H1 (cell line): ENCODE measurements at regions not wholly inside any gene's neighbourhood (a gene's known extent, or its start where the extent isn't known, plus 50 kb on each side); places are given as distances from the start of the nearest gene placed in this dataset.

Experiments
- CTCF ChIA-PET: fragments of 300-600 bp; sonication (Branson Sonifier 250); formaldehyde crosslinking; loops from one replicate; lab custom pipeline; 2021; ENCODE audit not compliant: partially characterized antibody; lab: Charles Lee
- POLR2A ChIA-PET: fragments of 300-600 bp; sonication (Branson Sonifier 250); formaldehyde crosslinking; loops from one replicate; lab custom pipeline; 2021; ENCODE audit warnings: inconsistent platforms; ENCODE audit not compliant: partially characterized antibody; lab: Charles Lee
- DNase-seq, 2 experiments: peaks; one replicate each; pipeline versions ENCODE4 v3.0.0 to v3.0.0-alpha.2; 2010 to 2022; ENCODE audit warnings: low spot score in 2 of 2, low read depth in 1 of 2, mixed read lengths in 1 of 2
- FAIRE-seq: peaks from 2 replicates; lab custom pipeline; 2011; peaks lifted over from hg19 to GRCh38; lab: Jason Lieb, UNC
- H2AFZ ChIP-seq: 2 replicates; pipeline ENCODE4 v1.8.1; 2012; ENCODE audit warnings: low read length, inconsistent platforms
- H2AK5ac ChIP-seq: 2 replicates; pipeline ENCODE4 v1.6.1; 2013; ENCODE audit warnings: low read depth, low read length
- H2BK120ac ChIP-seq: replicated peaks from 2 replicates; pipeline ENCODE3; 2013; ENCODE audit warnings: low read depth, low read length, inconsistent platforms
- H2BK12ac ChIP-seq: 2 replicates; pipeline ENCODE4 v1.6.1; 2013; ENCODE audit warnings: low read depth, low read length
- H2BK15ac ChIP-seq: 2 replicates; pipeline ENCODE4 v1.6.1; 2013; ENCODE audit warnings: low read length
- H2BK20ac ChIP-seq: 2 replicates; pipeline ENCODE4 v1.6.1; 2013; ENCODE audit warnings: low read length
- H2BK5ac ChIP-seq: 2 replicates; pipeline ENCODE4 v1.6.1; 2013; ENCODE audit warnings: low read depth, low read length
- H3K14ac ChIP-seq: 2 replicates; pipeline ENCODE4 v1.6.1; 2013; ENCODE audit warnings: inconsistent platforms; ENCODE audit not compliant: insufficient read length
- H3K18ac ChIP-seq: 2 replicates; pipeline ENCODE4 v1.6.1; 2013; ENCODE audit warnings: low read length; ENCODE audit errors: extremely low read depth
- H3K23ac ChIP-seq: 2 replicates; pipeline ENCODE4 v1.6.1; 2013; ENCODE audit warnings: inconsistent platforms; ENCODE audit not compliant: insufficient read length
- H3K23me2 ChIP-seq: 2 replicates; pipeline ENCODE4 v1.6.1; 2013; ENCODE audit warnings: low read depth, low read length
- H3K27ac ChIP-seq: 2 replicates; pipeline ENCODE4 v1.6.1; 2011; ENCODE audit warnings: low read depth, low read length, inconsistent platforms
- H3K27me3 ChIP-seq, 4 experiments: replicated peaks in 1 of 4; 1 replicate in 1 of 4; 2 replicates in 3 of 4; pipeline versions ENCODE4 v1.6.1 to v1.8.1; 2011 to 2013; ENCODE audit warnings: low read length in 3 of 4, mild to moderate bottlenecking in 3 of 4, inconsistent platforms in 2 of 4, mixed read lengths in 2 of 4, moderate library complexity in 1 of 4; ENCODE audit not compliant: control insufficient read depth in 3 of 4, insufficient read depth in 3 of 4; ENCODE audit errors: extremely low read depth in 1 of 4
- H3K36me3 ChIP-seq, 4 experiments: 2 replicates each; pipeline versions ENCODE4 v1.6.1 to v1.8.1; 2011 to 2013; ENCODE audit warnings: mild to moderate bottlenecking in 4 of 4, low read length in 3 of 4, moderate library complexity in 2 of 4, control low read depth in 1 of 4, inconsistent platforms in 1 of 4; ENCODE audit not compliant: insufficient read depth in 4 of 4, control insufficient read depth in 2 of 4
- H3K4ac ChIP-seq: replicated peaks from 2 replicates; pipeline ENCODE3; 2013; ENCODE audit warnings: low read length, low read depth, mixed read lengths, inconsistent platforms; ENCODE audit not compliant: insufficient read length
- H3K4me1 ChIP-seq, 4 experiments: replicated peaks in 1 of 4; 1 replicate in 1 of 4; 2 replicates in 3 of 4; pipeline versions ENCODE4 v1.6.1 to v1.8.1; 2011 to 2013; ENCODE audit warnings: low read length in 3 of 4, inconsistent platforms in 2 of 4, mixed read lengths in 1 of 4; ENCODE audit not compliant: insufficient read depth in 4 of 4, control insufficient read depth in 3 of 4
- H3K4me2 ChIP-seq, 2 experiments: 2 replicates each; pipeline versions ENCODE4 v1.6.1 to v1.8.1; 2011 to 2013; ENCODE audit warnings: low read depth in 2 of 2, low read length in 2 of 2, control low read depth in 1 of 2, inconsistent platforms in 1 of 2, mild to moderate bottlenecking in 1 of 2; ENCODE audit not compliant: insufficient read depth in 1 of 2
- H3K4me3 ChIP-seq, 4 experiments: fragments of 200-600, 300-600 bp in 1 of 4; sonication (generic), shearing (Covaris generic), sonication (Bioruptor Twin) in 1 of 4; 2 replicates each; pipeline versions ENCODE4 v1.5.1 to v1.8.1; 2011 to 2016; ENCODE audit warnings: low read length in 4 of 4, low read depth in 3 of 4, control low read depth in 2 of 4, inconsistent platforms in 2 of 4, mild to moderate bottlenecking in 2 of 4, mixed read lengths in 1 of 4, moderate library complexity in 1 of 4; ENCODE audit not compliant: insufficient read depth in 2 of 4; ENCODE audit errors: extremely low read depth in 1 of 4
- H3K56ac ChIP-seq: replicated peaks from 2 replicates; pipeline ENCODE3; 2013; ENCODE audit warnings: low read depth, mild to moderate bottlenecking, mixed read lengths, low read length, inconsistent platforms; ENCODE audit not compliant: insufficient read length
- H3K79me1 ChIP-seq: 2 replicates; pipeline ENCODE4 v1.6.1; 2013; ENCODE audit warnings: low read depth, low read length, control low read depth
- H3K79me2 ChIP-seq, 2 experiments: 2 replicates each; pipeline versions ENCODE4 v1.6.1 to v1.8.1; 2012 to 2013; ENCODE audit warnings: low read length in 2 of 2, mild to moderate bottlenecking in 2 of 2, inconsistent platforms in 1 of 2; ENCODE audit not compliant: insufficient read depth in 2 of 2, control insufficient read depth in 1 of 2
- H3K9ac ChIP-seq, 4 experiments: replicated peaks in 1 of 4; 1 replicate in 1 of 4; 2 replicates in 3 of 4; pipeline versions ENCODE4 v1.6.1 to v1.8.1; 2011 to 2013; ENCODE audit warnings: low read depth in 3 of 4, low read length in 3 of 4, control low read depth in 2 of 4, mild to moderate bottlenecking in 2 of 4, moderate library complexity in 2 of 4, inconsistent platforms in 1 of 4; ENCODE audit errors: extremely low read depth in 1 of 4
- H3K9me3 ChIP-seq, 2 experiments: 2 replicates each; pipeline versions ENCODE4 v1.6.1 to v1.8.1; 2012 to 2013; ENCODE audit warnings: mild to moderate bottlenecking in 2 of 2, moderate library complexity in 2 of 2, control low read depth in 1 of 2, inconsistent platforms in 1 of 2, low read depth in 1 of 2, low read length in 1 of 2, mixed read lengths in 1 of 2; ENCODE audit not compliant: insufficient read depth in 2 of 2
- H4K20me1 ChIP-seq, 2 experiments: replicated peaks in 1 of 2; 2 replicates each; pipeline versions ENCODE3 to v1.8.1; 2011 to 2013; ENCODE audit warnings: inconsistent platforms in 2 of 2, low read length in 2 of 2, mild to moderate bottlenecking in 1 of 2; ENCODE audit not compliant: insufficient read depth in 2 of 2, control insufficient read depth in 1 of 2
- H4K5ac ChIP-seq: 2 replicates; pipeline ENCODE4 v1.6.1; 2013; ENCODE audit warnings: low read length, low read depth, mixed read lengths, inconsistent platforms; ENCODE audit not compliant: insufficient read length
- H4K8ac ChIP-seq: 2 replicates; pipeline ENCODE4 v1.8.0; 2013; ENCODE audit warnings: mild to moderate bottlenecking, moderate library complexity, low read length, inconsistent platforms; ENCODE audit not compliant: insufficient read depth; ENCODE audit errors: extremely low read depth
- H4K91ac ChIP-seq: replicated peaks from 2 replicates; pipeline ENCODE3; 2013; ENCODE audit warnings: low read length, mixed read lengths, inconsistent platforms; ENCODE audit not compliant: insufficient read length
- BCL11A ChIP-seq, 2 experiments: IDR thresholded peaks; one replicate each; pipeline ENCODE4 v1.6.1; 2011; ENCODE audit warnings: low read depth in 2 of 2, low read length in 2 of 2, mild to moderate bottlenecking in 2 of 2
- CTBP2 ChIP-seq: IDR thresholded peaks from 2 replicates; pipeline ENCODE4 v1.7.0; 2011; ENCODE audit warnings: borderline replicate concordance, mild to moderate bottlenecking, moderate library complexity, mixed read lengths, low read length; ENCODE audit not compliant: insufficient read depth, insufficient read length
- POLR2AphosphoS5 ChIP-seq: IDR thresholded peaks from 2 replicates; pipeline ENCODE4 v1.6.1; 2011; ENCODE audit warnings: low read depth, low read length
- POU5F1 ChIP-seq: IDR thresholded peaks from 2 replicates; pipeline ENCODE4 v1.6.1; 2011; ENCODE audit warnings: low read depth, mild to moderate bottlenecking, low read length, moderate library complexity
- RNF2 ChIP-seq: fragments of 200-900, 300-1000 bp; sonication (generic); IDR thresholded peaks from 2 replicates; pipeline ENCODE4 v1.7.1; 2016; ENCODE audit warnings: borderline replicate concordance, low read depth, mild to moderate bottlenecking, antibody characterized with exemption, low read length; ENCODE audit not compliant: poor library complexity, severe bottlenecking; ENCODE audit errors: missing control alignments
- SUZ12 ChIP-seq: fragments of 200-600 bp; sonication (generic); IDR thresholded peaks from 2 replicates; pipeline ENCODE4 v1.6.1; 2012; ENCODE audit warnings: mild to moderate bottlenecking, inconsistent platforms, low read length, moderate library complexity, mixed read lengths
- WGBS, 2 experiments: shearing (Covaris generic) in 1 of 2; methylation state at CpG; one replicate each; pipeline versions ENCODE4 v1.1.6 to v1.1.7; 2013 to 2015; ENCODE audit warnings: low lambda C conversion rate in 2 of 2, mixed read lengths in 2 of 2, inconsistent platforms in 1 of 2, low coverage in 1 of 2, missing lambda C conversion rate in 1 of 2; ENCODE audit not compliant: insufficient replicate concordance in 2 of 2, insufficient coverage in 1 of 2, insufficient read length in 1 of 2; ENCODE audit errors: extremely low coverage in 1 of 2, missing lambda C conversion rate in 1 of 2; 5-methylcytosine and 5-hydroxymethylcytosine counted together

- Histone ChIP-seq H3K23ac (no peak overlapping the region), H2AFZ (no peak overlapping the region), H3K18ac (no peak overlapping the region), H3K4me2 (no peak overlapping the region), H3K79me1 (no peaks in the 10 kb centered on the region), H2AK5ac (no peak overlapping the region), H3K27me3 (no peaks in the 10 kb centered on the region), H3K14ac (no peak overlapping the region), H2BK5ac (no peak overlapping the region), H3K4me1 (peaks cover 0 to 3% (median 2%) of the 10 kb centered on the region in 4 experiments; a peak in 3 of 7 replicates), H3K36me3 (no peaks in the 10 kb centered on the region), H3K79me2 (no peaks in the 10 kb centered on the region), H4K5ac (no peak overlapping the region), H3K56ac (no peak overlapping the region), H2BK120ac (no peak overlapping the region), H3K4ac (no peak overlapping the region), H2BK15ac (no peak overlapping the region), H4K8ac (peak overlapping the region; percentile 4; the same call in 1 of the 2 replicates), H2BK12ac (no peak overlapping the region), H3K4me3 (no peak overlapping the region), H4K20me1 (no peaks in the 10 kb centered on the region), H3K23me2 (no peaks in the 10 kb centered on the region), H3K9ac (no peak overlapping the region), H3K9me3 (no peaks in the 10 kb centered on the region), H4K91ac (no peak overlapping the region), H2BK20ac (no peak overlapping the region), H3K27ac (no peak overlapping the region)
- DNase-seq (no peak), FAIRE-seq (no peak)
- POLR2A ChIA-PET, result no interaction called here
- CTCF ChIA-PET, result interaction anchor here (0.5 to 1.4 kb wide), 4 partner anchors 10 to 1805 kb away, joined by 3 to 4 read pairs (median 3); no protein-coding TSS in a partner anchor
- WGBS, 2 experiments, result 95% methylated on average over 5 of the region's 5 CpGs; no CpG with 5 or more reads in 1 of the 2 experiments
- TF ChIP-seq RNF2, result no peak
- no peak for TF ChIP-seq POLR2AphosphoS5
- TF ChIP-seq BCL11A (IDR thresholded peaks at IDR 0.05; ENCODE audit: low read depth in 2 of 2, low read length in 2 of 2), result no peak
- TF ChIP-seq SUZ12, result no peak
- no peak for TF ChIP-seq POU5F1
- TF ChIP-seq CTBP2, result no peak
These were observed 493.1 kb downstream of the BCAT1 start for GRCh38 chr12:24455811-24456210.
